ENCODE measurements at regions not wholly inside any gene's neighbourhood (a gene's known extent, or its start where the extent isn't known, plus 50 kb on each side); places are given as distances from the start of the nearest gene placed in this dataset.

GRCh38 chr2:137870682-137871081, 93.6 kb upstream of the HNMT start:
- in situ Hi-C loops (cut with HindIII; ENCODE audit: low pct_ligation_motif_present, low sequenced_read_pairs) = no loop called here

GRCh38 chr2:137872577-137872976, 91.7 kb upstream of the HNMT start:
- Histone ChIP-seq H3K4me3 (ENCODE audit: low read depth, low read length) (no peak overlapping the region), H3K36me3 (replicated peaks) (no peaks in the 10 kb centered on the region), H3K27ac (no peak overlapping the region), H3K27me3 (replicated peaks) (no peaks in the 10 kb centered on the region)
- no peak for TF ChIP-seq CTCF (IDR thresholded peaks at IDR 0.05; ENCODE audit: low read depth, low read length, missing control alignments)
- DNase-seq = no peak
- in situ Hi-C loops (cut with HindIII; ENCODE audit: low pct_ligation_motif_present, low sequenced_read_pairs) = no loop called here

More at GRCh38 chr2:137870682-137871081, 93.6 kb upstream of the HNMT start:
- TF ChIP-seq CTCF (IDR thresholded peaks at IDR 0.05; ENCODE audit: low read depth, low read length, missing control alignments) = no peak
- H3K27me3 ChIP-seq (replicated peaks) = no peaks in the 10 kb centered on the region
- H3K4me3 ChIP-seq (ENCODE audit: low read depth, low read length) = no peak overlapping the region
- H3K36me3 ChIP-seq (replicated peaks) = no peaks in the 10 kb centered on the region
- H3K27ac ChIP-seq = no peak overlapping the region
- no peak for DNase-seq

- Histone ChIP-seq H3K27me3 (replicated peaks) (no peaks in the 10 kb centered on the region), H3K4me3 (ENCODE audit: low read depth, low read length) (no peak overlapping the region), H3K27ac (no peak overlapping the region), H3K36me3 (replicated peaks) (no peaks in the 10 kb centered on the region)
- in situ Hi-C loops (cut with HindIII; ENCODE audit: low pct_ligation_motif_present, low sequenced_read_pairs) = no loop called here
- no peak for TF ChIP-seq CTCF (IDR thresholded peaks at IDR 0.05; ENCODE audit: low read depth, low read length, missing control alignments)
- no peak for DNase-seq
Observed at GRCh38 chr2:137873536-137874244, 90.6 kb upstream of the HNMT start.

GRCh38 chr2:137879121-137879520, 85.2 kb upstream of the HNMT start:
- no peaks in the 10 kb centered on the region for H3K36me3 ChIP-seq (replicated peaks)
- no peaks in the 10 kb centered on the region for H3K27me3 ChIP-seq (replicated peaks)
- no peak overlapping the region for H3K27ac ChIP-seq
- in situ Hi-C loops (cut with HindIII; ENCODE audit: low pct_ligation_motif_present, low sequenced_read_pairs) = no loop called here
- no peak for TF ChIP-seq CTCF (IDR thresholded peaks at IDR 0.05; ENCODE audit: low read depth, low read length, missing control alignments)
- DNase-seq = no peak
- H3K4me3 ChIP-seq (ENCODE audit: low read depth, low read length) = no peak overlapping the region

GRCh38 chr2:137881711-137882110, 82.6 kb upstream of the HNMT start:
- no peaks in the 10 kb centered on the region for H3K27me3 ChIP-seq (replicated peaks)
- no peaks in the 10 kb centered on the region for H3K36me3 ChIP-seq (replicated peaks)
- no peak overlapping the region for H3K27ac ChIP-seq
- no peak for TF ChIP-seq CTCF (IDR thresholded peaks at IDR 0.05; ENCODE audit: low read depth, low read length, missing control alignments)
- no peak overlapping the region for H3K4me3 ChIP-seq (ENCODE audit: low read depth, low read length)
- DNase-seq = no peak
- in situ Hi-C loops (cut with HindIII; ENCODE audit: low pct_ligation_motif_present, low sequenced_read_pairs) = no loop called here
